ENCODE measurements at regions not wholly inside any gene's neighbourhood (a gene's known extent, or its start where the extent isn't known, plus 50 kb on each side); places are given as distances from the start of the nearest gene placed in this dataset.

DNA sequence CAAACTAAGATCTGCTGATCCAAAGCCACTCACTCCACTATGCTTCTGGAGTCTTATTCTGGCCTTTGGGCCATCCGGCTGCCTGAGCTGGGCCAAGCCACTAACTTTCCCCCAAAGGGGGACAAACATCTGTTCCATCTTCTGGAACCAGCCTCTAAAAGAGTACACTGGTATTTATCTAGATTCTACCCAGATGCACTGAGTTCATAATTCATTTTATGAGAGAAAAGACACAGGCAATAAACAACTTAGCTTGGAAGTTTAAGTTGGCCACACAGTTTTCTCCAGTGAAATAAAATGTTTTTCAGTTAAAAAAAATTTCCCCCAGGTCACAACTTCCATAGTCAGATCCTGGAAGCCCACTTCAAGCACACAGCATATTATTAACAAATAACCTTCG, 80.1 kb upstream of the ARHGEF3 start:
- TF ChIP-seq CTCF (IDR thresholded peaks at IDR 0.05) (no peak), ZFX (IDR thresholded peaks at IDR 0.05; ENCODE audit: borderline replicate concordance) (no peak)

Measured in 22Rv1 (cell line).